ENCODE measurements at regions not wholly inside any gene's neighbourhood (a gene's known extent, or its start where the extent isn't known, plus 50 kb on each side); places are given as distances from the start of the nearest gene placed in this dataset.

DNA sequence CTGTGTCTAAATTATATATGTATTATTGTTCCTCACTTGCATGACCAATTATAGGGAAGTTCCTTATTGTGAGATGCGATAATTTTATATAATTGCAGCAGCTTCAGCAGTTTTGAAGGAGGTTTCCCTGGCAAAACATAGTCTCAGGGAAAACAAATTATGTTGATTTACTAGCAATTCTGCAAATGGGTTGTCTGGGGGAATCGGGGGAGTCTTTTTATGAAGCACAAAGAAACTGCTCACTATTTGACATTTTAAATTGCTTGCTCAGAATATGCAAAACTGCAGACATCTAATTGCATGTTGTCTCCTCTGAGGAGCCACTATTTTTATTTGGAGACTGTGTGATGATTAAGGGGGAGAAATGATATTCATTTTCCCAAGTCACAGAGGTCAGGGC lies 361.6 kb downstream of the YTHDC2 start:
- Histone ChIP-seq H4K20me1 (replicated peaks; ENCODE audit: insufficient read depth) (no peaks in the 10 kb centered on the region), H3K79me2 (replicated peaks; ENCODE audit: insufficient read depth) (no peaks in the 10 kb centered on the region), H3K4me1 (ENCODE audit: insufficient read depth) (no peaks in the 10 kb centered on the region; the same call in 1 of the 2 replicates), H3K27ac (ENCODE audit: low read depth) (no peak overlapping the region), H3K36me3 (ENCODE audit: insufficient read depth) (no peaks in the 10 kb centered on the region), H3F3A (replicated peaks; ENCODE audit: low read depth) (no peaks in the 10 kb centered on the region), H3K4me3 (no peak overlapping the region), H3K27me3 (ENCODE audit: insufficient read depth) (no peaks in the 10 kb centered on the region), H3K9me2 (ENCODE audit: insufficient read depth) (no peaks in the 10 kb centered on the region), H2AFZ (peak overlapping the region; percentile 73), H3K4me2 (no peak overlapping the region)
- no peak for DNase-seq (ENCODE audit: low spot score)
- Mint-ChIP-seq H3K27ac (no peak overlapping the region), H3K4me1 (peaks cover 4% of the 10 kb centered on the region; the same call in 2 of the 3 replicates), H3K4me3 (no peak overlapping the region), H3K9me3 (peaks cover 20% of the 10 kb centered on the region), H3K36me3 (ENCODE audit: low read depth) (peaks cover 13% of the 10 kb centered on the region; the same call in 1 of the 3 replicates), H3K27me3 (ENCODE audit: insufficient read depth, low read depth, poor library complexity) (peaks cover 5% of the 10 kb centered on the region)
- ATAC-seq: no peak
- TF ChIP-seq, protein P1, sequence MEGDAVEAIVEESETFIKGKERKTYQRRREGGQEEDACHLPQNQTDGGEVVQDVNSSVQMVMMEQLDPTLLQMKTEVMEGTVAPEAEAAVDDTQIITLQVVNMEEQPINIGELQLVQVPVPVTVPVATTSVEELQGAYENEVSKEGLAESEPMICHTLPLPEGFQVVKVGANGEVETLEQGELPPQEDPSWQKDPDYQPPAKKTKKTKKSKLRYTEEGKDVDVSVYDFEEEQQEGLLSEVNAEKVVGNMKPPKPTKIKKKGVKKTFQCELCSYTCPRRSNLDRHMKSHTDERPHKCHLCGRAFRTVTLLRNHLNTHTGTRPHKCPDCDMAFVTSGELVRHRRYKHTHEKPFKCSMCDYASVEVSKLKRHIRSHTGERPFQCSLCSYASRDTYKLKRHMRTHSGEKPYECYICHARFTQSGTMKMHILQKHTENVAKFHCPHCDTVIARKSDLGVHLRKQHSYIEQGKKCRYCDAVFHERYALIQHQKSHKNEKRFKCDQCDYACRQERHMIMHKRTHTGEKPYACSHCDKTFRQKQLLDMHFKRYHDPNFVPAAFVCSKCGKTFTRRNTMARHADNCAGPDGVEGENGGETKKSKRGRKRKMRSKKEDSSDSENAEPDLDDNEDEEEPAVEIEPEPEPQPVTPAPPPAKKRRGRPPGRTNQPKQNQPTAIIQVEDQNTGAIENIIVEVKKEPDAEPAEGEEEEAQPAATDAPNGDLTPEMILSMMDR (conservative IDR thresholded peaks at IDR 0.05; ENCODE audit: low read depth in 2 of 2): no peak
- TF ChIP-seq, protein P2, sequence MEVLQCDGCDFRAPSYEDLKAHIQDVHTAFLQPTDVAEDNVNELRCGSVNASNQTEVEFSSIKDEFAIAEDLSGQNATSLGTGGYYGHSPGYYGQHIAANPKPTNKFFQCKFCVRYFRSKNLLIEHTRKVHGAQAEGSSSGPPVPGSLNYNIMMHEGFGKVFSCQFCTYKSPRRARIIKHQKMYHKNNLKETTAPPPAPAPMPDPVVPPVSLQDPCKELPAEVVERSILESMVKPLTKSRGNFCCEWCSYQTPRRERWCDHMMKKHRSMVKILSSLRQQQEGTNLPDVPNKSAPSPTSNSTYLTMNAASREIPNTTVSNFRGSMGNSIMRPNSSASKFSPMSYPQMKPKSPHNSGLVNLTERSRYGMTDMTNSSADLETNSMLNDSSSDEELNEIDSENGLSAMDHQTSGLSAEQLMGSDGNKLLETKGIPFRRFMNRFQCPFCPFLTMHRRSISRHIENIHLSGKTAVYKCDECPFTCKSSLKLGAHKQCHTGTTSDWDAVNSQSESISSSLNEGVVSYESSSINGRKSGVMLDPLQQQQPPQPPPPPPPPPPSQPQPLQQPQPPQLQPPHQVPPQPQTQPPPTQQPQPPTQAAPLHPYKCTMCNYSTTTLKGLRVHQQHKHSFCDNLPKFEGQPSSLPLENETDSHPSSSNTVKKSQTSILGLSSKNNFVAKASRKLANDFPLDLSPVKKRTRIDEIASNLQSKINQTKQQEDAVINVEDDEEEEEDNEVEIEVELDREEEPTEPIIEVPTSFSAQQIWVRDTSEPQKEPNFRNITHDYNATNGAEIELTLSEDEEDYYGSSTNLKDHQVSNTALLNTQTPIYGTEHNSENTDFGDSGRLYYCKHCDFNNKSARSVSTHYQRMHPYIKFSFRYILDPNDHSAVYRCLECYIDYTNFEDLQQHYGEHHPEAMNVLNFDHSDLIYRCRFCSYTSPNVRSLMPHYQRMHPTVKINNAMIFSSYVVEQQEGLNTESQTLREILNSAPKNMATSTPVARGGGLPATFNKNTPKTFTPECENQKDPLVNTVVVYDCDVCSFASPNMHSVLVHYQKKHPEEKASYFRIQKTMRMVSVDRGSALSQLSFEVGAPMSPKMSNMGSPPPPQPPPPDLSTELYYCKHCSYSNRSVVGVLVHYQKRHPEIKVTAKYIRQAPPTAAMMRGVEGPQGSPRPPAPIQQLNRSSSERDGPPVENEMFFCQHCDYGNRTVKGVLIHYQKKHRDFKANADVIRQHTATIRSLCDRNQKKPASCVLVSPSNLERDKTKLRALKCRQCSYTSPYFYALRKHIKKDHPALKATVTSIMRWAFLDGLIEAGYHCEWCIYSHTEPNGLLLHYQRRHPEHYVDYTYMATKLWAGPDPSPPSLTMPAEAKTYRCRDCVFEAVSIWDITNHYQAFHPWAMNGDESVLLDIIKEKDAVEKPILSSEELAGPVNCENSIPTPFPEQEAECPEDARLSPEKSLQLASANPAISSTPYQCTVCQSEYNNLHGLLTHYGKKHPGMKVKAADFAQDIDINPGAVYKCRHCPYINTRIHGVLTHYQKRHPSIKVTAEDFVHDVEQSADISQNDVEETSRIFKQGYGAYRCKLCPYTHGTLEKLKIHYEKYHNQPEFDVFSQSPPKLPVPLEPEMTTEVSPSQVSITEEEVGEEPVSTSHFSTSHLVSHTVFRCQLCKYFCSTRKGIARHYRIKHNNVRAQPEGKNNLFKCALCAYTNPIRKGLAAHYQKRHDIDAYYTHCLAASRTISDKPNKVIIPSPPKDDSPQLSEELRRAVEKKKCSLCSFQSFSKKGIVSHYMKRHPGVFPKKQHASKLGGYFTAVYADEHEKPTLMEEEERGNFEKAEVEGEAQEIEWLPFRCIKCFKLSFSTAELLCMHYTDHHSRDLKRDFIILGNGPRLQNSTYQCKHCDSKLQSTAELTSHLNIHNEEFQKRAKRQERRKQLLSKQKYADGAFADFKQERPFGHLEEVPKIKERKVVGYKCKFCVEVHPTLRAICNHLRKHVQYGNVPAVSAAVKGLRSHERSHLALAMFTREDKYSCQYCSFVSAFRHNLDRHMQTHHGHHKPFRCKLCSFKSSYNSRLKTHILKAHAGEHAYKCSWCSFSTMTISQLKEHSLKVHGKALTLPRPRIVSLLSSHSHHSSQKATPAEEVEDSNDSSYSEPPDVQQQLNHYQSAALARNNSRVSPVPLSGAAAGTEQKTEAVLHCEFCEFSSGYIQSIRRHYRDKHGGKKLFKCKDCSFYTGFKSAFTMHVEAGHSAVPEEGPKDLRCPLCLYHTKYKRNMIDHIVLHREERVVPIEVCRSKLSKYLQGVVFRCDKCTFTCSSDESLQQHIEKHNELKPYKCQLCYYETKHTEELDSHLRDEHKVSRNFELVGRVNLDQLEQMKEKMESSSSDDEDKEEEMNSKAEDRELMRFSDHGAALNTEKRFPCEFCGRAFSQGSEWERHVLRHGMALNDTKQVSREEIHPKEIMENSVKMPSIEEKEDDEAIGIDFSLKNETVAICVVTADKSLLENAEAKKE (CRISPR knock-in tag; IDR thresholded peaks at IDR 0.05): no peak
- TF ChIP-seq ZNF331 (CRISPR knock-in tag; IDR thresholded peaks at IDR 0.05; ENCODE audit: low read depth): no peak
- no peak for TF ChIP-seq EZH2phosphoT487 (IDR thresholded peaks at IDR 0.05; ENCODE audit: unreplicated experiment)
- no peak for TF ChIP-seq EZH2 (IDR thresholded peaks at IDR 0.05; ENCODE audit: low read depth, unreplicated experiment)
